ENCODE measurements at regions not wholly inside any gene's neighbourhood (a gene's known extent, or its start where the extent isn't known, plus 50 kb on each side); places are given as distances from the start of the nearest gene placed in this dataset.
"Not testable (repeated sequence)": the region's sequence is repeated elsewhere in the genome, so short reads cannot be mapped to it uniquely, and the experiment has no call there.

DNA sequence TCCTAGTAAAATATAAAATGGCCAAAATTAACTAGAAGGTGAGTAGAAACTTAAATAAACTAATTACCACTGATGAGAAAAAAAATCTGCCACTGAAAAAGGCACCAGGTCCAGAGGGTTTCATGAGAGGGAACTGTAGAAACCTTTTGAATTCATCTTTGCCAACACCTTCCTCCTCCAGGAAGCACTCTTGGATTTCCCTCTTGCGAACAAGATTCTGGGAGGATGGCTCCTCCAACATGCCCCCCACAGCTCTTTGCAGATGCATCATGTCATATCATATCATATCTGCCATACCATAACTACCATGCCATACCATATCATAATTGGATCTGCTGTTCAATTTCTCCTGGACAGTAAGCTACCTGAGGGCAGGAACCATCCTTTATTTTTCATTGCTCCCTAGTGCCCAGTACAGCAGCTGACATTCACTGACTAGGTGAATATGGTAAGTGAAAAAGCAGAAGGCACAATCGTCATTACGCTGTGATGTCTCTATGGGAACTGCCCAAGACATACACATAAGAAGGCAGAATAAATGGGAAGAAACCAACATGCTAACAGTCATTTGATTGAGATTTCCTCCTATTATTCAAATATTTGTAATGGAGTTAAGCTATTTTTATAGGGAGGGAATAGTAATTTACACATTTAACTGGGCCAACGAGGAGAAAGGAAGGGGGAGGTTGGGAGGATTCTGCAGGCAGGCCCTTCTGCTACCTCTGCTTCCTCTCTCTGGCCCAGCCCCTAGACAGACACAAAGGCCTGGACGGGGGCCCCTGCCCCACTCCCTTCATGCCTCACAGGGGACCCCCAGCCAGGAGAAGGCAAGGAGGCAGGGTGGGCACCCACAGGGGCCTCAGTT is 110.1 kb upstream of the SMURF2 start:
- no peak for DNase-seq

DNA sequence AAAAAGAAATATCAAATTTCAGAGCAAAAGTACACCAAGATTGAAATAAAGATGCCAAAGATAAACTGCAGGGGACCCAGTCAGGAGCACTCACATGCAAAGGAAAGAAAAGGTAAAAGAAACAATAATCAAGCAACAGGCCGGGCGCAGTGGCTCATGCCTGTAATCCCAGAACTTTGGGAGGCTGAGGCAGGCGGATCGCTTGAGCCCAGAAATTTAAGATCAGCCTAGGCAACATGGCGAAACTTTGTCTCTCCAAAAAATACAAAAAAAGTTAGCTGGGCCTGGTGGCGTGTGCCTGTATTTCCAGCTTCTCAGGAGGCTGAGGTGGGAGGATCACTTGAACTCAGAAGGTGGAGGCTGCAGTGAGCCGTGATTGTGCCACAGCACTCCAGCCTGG is 107.6 kb upstream of the SMURF2 start:
- DNase-seq, result no peak

DNA sequence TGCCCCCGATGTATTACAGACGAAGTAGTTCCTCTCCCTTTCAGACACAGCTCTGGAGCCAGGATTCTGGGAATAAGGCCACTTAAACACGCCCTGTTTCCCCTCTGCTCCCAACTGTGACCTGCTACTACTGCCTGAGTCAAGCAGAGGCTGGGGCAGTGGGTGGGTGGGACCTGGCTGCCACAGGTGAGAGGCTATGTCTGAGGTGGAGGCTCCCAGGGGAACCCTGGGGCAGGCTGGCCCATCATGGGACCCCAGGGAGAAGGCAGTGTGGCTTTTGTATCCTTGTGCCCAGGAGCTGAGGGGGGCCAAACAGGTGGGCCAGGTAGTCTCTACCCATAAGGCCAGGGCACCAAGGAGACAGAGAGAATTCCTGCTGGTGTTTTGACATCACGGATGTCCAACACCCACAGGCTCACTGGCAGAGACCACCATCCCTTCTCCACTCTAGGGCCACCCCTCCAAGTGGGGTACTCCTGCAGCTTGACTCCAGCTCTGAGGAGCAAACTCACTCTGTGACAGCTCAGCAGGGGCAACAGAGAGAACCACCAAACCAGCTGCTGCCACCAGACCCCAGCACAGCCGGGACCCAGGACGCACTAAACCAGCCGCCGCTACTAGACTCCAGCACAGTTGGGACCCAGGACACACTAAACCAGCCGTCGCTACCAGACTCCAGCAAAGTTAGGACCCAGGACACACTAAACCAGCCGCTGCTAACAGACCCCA is 105.3 kb upstream of the SMURF2 start:
- no peak for DNase-seq

DNA sequence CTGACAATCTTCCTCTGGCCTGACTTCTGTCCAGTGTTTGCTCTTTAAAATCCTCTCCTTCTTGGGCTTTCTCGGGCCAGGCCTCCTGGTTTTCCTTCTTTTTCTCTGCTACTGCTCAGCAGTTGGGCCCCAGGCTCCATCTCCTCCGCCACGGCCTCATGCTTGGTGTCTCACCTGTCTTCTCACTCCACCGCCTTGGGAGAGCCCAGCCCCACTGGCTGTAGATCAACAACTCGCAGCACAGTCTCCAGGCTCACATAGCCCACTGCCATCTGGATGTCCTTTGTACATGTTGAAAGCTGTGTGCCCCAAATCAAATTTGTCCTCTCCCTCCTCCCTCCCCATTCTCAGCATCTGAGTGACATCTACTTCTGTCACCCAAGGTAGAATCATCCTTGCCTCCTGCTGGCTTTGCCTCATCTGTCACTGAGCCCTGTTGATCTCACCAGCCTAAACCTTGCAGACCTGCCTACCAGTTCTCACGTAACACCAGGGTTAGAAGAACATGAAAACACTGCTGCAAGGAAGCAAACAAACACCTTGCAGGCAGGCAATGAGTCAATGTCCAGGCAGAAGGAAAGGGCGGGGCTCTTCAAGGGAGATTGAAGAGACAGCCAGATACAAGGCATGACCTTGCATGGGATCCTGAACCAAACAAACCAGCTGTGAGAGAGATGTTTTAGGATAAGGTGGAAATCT is 103.2 kb upstream of the SMURF2 start:
- no peak for DNase-seq

DNA sequence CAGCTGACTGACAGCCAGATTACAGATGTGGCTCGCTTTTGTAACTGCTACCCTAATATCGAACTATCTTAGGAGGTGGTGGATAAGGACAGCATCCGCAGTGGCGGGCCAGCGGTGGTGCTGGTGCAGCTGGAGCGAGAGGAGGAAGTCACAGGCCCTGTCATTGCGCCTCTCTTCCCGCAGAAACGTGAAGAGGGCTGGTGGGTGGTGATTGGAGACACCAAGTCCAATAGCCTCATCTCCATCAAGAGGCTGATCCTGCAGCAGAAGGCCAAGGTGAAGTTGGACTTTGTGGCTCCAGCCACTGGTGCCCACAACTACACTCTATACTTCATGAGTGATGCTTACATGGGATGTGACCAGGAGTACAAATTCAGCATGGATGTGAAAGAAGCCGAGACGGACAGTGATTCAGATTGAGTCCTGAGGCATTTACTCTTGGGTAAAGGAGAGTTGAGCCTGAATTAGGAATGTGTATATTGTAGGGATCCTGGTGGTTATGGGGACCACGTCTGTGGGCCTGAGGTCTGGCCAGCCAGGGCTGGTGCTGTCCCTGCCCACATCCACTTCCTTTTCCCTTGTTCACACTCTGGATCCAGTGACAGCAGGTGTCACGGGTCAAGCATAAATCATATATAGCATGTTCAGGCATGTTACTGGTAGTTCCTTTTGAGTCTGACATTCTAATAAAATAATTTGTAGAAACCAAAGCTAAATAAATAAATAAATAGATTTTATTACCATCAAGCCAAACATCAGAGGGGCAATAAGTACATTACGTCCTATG is 89.0 kb upstream of the SMURF2 start:
- no peak for DNase-seq

DNA sequence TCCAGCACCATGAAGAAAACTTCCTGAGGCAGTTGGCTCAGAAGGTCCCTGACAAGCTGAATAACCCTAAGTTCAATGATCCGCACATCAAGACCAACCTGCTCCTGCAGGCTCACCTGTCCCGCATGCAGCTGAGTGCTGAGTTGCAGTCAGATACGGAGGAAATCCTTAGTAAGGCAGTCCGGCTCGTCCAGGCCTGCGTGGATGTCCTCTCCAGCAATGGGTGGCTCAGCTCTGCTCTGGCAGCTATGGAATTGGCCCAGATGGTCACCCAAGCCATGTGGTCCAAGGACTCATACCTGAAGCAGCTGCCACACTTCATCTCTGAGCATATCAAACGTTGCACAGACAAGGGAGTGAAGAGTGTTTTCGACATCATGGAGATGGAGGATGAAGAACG is 88.4 kb upstream of the SMURF2 start:
- no peak for DNase-seq

DNA sequence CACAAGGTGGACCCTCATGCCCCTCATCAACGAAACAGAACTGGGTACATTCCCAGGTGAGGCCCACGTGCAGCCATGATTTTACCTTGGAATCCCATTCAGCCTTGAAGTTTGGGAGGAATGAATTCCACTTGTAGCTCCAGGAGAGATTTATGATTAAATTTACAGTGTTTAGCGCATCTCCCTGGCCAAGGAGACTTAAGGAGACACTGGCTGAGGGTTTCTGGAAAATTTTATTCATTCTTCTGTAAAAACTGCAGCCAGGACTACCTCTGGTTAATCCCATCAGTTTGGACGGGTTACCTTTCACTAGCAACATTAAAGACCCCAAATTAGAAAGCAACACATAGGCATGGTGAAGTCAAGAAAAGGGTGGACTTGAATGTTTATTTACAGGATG is 87.2 kb upstream of the SMURF2 start:
- no peak for DNase-seq

DNA sequence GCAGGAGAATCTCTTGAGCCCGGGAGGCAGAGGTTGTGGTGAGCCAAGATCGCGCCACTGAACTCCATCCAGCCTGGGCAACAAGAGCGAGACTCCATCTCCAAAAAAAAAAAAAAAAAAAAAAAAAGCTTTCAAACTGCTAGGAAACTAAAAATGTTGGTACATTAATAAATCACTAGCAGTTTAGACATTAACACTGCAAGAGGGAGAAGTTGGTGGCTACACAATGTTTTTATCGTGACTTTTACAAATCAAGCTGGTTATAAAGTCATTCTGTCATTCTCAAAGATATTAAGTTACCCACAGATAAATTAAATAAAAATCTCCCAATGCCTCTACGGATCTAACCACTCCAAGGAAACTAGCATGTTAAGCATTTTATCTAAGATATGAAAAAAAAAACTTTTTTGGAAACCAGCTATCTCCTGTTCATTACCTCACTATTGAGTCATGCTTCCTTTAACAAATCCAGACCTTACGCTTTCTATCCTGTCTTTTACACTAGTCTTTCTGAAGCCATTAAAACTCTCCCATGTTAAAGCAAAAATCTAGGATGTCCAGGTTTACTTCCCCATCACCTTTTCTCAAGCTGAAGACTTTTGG is 85.9 kb upstream of the SMURF2 start:
- no peak for DNase-seq

DNA sequence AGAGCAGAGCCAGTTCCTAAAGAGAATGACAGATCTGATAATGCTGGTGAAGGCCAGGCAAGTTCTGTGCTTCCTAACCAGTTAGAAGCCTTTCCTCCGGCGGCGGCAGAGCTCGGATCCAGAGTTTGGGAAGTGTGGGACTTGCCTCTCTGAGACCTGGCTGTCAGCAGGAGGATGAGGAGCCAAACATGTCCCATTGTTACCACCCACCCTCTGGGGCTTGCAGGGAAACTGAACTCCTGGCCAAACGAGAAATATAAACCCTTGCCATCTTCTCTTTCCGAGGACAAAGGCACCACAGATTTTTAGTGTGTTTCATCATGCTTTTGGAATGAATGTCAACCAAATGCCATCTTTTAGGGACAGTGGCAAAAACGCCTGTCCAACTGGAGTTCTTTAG is 80.2 kb upstream of the SMURF2 start:
- DNase-seq, result no peak

DNA sequence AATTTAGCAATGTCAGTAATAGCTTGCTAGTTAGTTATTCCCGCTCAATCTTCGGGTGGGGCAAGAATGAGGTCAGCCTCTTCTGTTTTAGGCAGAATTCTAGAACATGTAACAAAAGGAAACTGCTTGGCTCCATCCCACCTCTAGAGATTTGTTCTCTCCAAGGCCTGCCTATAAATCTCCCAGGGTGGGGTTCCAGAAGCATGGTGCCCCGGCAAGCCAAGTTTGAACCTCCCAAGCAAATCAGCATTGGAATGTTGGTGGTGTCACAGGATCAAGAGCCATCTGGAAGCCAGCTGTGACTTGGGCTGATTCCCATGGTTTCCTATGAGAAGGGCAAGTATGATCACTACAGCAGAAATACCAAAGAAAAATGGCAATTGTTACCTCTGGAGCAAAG is 79.8 kb upstream of the SMURF2 start:
- not testable (repeated sequence) for DNase-seq

DNA sequence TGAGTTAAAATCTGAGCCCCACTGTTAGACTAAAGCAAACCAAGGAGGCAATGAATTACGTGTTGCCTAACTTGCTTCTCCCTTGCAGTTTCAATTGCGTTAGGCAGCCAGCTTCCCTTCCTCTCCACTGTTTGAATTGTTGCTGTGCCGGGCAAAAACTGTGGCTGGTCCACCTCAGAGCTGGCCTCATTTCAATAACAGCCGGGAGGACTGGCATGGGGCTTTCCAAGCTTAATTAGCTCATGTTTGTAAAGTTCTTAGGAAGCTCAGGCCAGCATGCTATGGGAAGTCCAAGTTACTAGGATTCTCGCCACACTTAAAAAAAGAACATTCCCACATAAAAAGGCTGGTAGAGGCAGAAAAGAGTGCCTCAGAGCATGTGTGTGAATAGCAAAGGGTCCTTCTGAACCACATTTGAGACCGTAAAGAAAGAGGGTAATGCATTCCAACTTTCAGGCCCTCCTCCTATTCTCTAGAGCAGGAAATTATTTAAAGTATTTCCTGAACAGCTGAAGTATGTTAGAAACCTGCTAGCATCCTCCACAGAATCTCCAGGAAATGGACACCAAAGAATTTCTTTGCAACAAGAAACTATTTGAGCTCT is 79.0 kb upstream of the SMURF2 start:
- no peak for DNase-seq

DNA sequence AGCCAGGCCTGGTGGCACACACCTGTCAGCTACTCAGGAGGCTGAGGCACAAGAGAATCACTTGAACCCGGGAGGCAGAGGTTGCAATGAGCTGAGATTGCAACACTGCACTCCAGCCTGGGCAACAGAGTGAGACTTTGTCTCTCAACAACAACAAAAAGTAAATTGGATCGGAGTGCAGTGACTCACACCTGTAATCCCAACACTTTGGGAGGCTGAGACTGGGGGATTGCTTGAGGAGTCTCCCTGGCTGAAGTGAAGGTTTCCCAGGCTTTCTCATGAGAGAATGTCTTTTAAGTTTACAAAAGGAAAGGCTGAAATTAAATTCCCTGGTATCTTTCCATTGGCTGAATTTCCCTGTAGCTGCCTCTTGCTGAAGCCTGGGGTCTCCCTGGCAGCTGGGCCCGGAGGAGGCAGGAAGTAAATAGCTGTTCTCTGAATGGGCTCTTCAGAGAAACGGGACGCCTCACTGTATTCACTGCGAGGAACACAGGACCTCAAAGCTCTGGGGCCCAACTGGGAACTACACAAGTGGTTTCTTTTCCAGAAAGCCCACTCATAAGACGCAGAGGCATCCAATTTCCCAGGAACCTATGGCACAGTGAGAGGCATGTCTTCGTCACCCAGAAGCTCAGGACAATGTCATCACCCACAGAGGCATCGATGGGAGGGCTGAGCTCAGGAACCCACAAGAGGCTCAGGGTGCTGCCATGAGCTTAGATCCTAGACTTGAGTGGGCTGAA is 77.4 kb upstream of the SMURF2 start:
- DNase-seq, result no peak

DNA sequence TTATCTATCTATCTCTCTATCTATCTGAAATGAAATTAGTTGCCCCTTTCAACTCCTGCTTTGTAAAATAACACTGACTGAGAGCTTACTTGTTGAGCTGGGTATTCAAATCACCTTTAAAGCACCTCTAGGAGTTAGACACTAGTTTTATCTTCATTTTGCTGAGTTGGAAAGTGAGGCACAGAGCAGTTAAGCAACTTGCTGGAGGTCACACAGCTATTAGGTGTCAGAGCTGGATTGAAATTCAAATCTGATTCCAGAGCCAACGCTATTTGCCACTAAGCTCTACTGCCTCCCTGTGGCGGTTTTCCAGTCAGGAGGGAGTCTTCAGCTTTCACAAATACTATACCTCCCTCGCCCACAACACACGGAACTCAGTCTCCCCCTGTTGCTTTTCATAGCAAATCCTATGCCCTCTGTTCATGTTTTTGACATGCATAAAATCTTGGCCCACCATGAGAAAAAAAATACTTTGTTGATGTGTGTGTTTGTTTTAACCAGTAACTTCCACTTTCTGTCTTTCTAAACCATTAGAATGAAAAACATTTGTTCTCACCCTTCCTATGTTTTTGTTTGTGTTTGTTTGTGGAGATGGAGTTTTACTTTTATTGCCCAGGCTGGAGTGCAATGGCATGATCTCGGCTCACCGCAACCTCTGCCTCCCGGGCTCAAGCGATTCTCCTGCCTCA is 74.8 kb upstream of the SMURF2 start:
- DNase-seq, result no peak

DNA sequence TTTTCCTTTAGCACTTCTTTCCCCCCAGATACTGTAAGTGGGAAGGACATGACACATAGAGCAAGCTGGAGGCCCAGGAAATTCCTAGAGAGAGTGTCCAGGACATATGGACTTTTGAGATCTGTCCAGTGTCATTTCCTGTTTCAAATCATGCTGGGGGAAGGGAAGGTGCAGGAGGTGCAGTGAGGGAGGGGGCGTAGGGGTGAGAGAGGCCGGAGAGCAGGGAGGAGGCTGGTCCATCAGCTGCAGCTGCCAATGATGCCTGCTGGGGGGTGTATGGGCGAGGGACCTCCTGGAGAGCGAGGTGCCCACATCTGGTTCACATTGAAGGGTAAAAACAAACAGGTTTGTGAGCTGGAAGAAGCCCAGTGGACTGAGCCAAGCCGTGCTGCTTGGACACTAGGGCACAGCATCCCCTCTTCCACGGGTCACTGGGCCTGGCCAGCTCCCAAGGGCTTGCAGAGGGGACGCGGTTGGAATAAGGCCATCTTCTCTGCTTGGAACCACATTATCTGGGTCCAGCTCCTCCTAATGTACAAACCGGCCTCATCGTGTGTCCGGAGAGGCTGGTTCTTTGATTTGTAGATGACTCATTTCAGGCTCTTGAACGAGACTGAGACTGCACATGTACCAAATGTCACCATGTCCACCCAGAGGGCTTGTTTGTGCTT is 70.4 kb upstream of the SMURF2 start:
- DNase-seq, result no peak

DNA sequence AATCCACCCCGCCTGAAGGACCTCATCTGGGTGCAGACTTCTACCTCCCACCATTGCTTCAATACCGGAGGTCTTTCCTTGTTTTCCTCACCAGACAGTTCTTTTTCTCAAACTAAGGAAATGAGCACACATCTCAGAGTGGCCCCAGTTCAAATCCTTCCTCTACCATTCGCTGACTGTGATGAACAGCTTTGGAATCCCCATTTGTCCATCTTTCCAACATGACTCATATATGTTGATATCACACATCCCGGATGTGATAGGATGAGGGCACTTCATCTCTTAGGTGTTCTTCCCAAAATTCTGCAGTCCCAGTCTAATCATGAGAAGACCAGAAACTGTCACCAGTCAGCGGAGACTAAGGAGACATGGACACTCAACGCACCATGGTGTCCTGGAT is 67.9 kb upstream of the SMURF2 start:
- DNase-seq, result not testable (repeated sequence)

DNA sequence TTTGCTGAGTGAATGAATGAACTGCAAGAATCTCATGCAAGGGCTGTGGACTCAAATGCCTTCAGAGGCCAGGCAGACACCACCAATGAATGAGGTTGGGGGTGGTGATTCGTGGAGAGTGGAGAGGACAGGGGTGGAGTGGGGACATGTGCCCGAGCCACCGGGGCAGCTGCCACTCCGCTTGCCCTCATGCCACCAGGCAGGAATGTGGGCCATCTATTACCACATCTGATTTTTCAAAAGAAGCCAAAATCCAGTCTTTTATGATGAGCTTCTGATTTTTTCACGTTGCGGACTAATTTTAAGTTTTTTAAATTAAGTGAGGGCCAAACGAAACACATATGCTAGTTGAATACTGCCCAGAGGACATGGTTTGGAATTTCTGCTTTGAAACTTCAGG is 67.1 kb upstream of the SMURF2 start:
- no peak for DNase-seq

DNA sequence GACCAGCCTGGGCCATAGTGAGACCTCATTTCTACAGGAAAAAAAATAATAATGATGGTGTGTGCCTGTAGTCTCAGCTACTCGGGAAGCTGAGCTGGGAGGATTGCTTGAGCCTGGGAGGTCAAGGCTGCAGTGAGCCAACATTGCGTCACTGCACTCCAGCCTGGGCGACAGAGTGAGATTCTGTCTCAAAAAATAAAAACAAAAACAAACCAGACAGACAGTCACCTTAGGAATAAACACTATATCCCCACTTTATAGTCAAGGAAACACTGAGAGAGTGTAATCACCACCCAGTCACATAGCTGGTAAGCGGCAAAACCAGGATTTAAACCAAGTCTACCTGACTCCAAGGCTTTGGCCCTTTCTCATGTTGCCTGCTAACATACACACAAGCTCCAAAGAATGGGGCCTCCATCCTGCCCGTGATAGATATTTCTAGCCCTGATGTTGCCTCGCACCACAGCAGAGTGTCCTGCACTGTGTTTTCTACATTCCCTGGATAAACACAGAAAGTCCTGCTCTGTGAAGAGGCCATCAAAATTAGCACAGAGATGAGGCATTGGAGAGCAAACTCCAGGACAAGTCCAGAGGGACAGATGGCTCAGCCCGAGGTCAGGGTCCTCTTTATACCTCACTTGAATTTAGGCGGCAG is 66.1 kb upstream of the SMURF2 start:
- no peak for DNase-seq

DNA sequence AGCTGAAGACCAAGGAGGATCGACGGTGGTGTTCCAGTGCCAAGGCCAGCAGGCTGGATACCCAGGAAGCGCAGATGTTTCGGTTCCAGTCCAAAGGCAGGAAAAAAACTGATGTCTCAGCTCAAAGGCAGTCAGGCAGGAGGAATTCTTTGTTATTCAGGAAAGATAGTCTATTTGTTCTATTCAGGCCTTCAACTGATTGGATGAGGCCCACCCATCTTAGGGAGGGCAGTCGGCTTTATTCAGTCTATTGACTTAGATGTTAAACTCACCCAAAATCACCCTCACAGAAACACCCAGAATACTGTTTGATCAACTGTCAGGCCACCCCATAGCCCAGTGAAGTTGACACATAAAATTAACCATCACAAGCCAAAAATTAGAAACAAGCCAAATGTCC is 63.9 kb upstream of the SMURF2 start:
- not testable (repeated sequence) for DNase-seq

DNA sequence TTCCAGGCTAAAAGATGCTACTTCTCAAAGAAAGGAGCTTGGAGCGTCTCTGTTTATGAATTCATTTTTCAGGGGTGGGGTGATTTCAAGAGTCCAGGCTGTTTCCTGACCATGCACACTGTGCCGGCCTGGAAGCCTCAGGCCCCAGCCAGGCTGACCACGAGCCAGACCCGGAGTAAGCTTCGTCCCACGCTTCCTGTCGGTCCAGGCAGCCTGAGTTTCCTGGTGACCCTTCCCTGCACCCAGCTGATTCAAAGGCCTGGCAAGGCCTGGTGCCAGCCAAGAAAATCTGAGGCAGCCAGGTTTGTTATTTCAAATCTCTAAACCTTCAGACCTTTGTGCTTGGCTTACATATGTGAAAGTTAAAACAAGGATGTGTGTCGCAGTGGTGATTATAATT is 62.1 kb upstream of the SMURF2 start:
- not testable (repeated sequence) for DNase-seq

DNA sequence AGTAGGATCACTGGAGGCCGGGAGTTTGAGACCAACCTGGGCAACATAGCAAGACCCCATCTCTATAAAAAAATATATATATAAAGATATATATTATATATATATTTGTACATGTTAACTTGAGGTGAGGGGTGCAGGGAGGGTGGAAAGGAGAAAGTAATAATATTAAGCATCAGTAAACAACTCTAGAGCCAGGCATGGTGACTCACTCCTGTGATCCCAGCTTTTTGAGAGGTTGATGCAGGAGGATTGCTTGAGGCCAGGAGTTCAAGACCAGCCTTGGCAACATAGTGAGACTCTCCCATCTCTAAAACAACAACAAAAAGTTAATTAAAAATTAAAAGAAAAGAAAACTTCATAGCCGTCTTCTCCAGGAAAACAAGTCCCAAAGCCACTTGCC is 61.7 kb upstream of the SMURF2 start:
- no peak for DNase-seq
